ENCODE measurements at regions not wholly inside any gene's neighbourhood (a gene's known extent, or its start where the extent isn't known, plus 50 kb on each side); places are given as distances from the start of the nearest gene placed in this dataset.

DNA sequence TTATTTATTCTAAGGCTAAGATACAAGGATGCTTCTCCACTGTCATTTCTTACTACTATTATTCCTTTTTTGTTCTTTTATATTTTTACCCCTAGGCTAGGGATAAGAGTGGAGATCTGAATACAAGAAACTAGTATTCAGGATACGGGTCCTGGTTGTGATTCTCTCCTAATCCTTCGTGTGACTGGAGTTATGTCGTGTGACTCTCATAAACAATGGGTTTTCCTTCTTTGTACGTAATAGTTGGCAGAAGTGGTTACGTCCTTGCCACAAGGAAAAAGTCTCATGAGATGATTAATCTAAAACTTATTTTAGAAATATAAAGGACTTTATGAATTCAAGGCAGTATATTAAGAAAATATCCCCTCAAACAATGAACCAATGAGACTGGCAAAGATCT is 497.2 kb upstream of the FAM241A start:
- TF ChIP-seq, protein P1, sequence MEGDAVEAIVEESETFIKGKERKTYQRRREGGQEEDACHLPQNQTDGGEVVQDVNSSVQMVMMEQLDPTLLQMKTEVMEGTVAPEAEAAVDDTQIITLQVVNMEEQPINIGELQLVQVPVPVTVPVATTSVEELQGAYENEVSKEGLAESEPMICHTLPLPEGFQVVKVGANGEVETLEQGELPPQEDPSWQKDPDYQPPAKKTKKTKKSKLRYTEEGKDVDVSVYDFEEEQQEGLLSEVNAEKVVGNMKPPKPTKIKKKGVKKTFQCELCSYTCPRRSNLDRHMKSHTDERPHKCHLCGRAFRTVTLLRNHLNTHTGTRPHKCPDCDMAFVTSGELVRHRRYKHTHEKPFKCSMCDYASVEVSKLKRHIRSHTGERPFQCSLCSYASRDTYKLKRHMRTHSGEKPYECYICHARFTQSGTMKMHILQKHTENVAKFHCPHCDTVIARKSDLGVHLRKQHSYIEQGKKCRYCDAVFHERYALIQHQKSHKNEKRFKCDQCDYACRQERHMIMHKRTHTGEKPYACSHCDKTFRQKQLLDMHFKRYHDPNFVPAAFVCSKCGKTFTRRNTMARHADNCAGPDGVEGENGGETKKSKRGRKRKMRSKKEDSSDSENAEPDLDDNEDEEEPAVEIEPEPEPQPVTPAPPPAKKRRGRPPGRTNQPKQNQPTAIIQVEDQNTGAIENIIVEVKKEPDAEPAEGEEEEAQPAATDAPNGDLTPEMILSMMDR (conservative IDR thresholded peaks at IDR 0.05; ENCODE audit: low read length), result no peak
- no peak for TF ChIP-seq EZH2phosphoT487 (IDR thresholded peaks at IDR 0.05; ENCODE audit: borderline replicate concordance, low read depth, low read length)

Measured in OCI-LY7 (cell line).